HG03175 (cell line): ENCODE measurements at regions not wholly inside any gene's neighbourhood (a gene's known extent, or its start where the extent isn't known, plus 50 kb on each side); places are given as distances from the start of the nearest gene placed in this dataset.

ENCODE experiments used
- ATAC-seq: cut with Tn5 transposase; IDR thresholded peaks from one replicate; pipeline ENCODE4 v1.9.1; 2021; ENCODE audit warnings: mild to moderate bottlenecking, moderate library complexity; ENCODE audit not compliant: unreplicated experiment

GRCh38 chr16:56094231-56094630 is 97.1 kb upstream of the GNAO1 start:
- ATAC-seq, result no peak

DNA sequence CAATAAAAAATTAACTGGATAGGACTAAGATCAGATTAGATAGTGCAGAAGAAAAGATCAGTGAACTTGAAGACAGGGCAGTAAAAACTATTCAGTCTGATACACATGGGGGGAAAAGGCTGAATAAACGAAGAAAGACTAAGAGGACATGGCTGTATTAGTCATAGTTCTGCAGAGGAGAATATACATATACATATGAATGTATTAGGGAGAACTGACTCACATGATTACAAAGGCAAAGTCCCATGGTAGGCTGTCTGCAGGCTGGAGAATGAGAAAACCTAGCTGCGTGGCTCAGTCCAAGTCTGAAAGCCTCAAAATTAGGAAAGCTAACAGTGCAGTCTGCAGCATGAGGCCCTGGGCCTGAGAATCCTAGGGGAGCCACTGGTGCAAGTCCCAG is 98.2 kb upstream of the GNAO1 start:
- no peak for ATAC-seq

GRCh38 chr16:56090076-56090475 is 101.2 kb upstream of the GNAO1 start:
- no peak for ATAC-seq

- no peak for ATAC-seq
These were observed 103.7 kb upstream of the GNAO1 start for GRCh38 chr16:56087626-56088025.

- ATAC-seq, result no peak
These were observed 109.9 kb upstream of the GNAO1 start for GRCh38 chr16:56081371-56081770.

DNA sequence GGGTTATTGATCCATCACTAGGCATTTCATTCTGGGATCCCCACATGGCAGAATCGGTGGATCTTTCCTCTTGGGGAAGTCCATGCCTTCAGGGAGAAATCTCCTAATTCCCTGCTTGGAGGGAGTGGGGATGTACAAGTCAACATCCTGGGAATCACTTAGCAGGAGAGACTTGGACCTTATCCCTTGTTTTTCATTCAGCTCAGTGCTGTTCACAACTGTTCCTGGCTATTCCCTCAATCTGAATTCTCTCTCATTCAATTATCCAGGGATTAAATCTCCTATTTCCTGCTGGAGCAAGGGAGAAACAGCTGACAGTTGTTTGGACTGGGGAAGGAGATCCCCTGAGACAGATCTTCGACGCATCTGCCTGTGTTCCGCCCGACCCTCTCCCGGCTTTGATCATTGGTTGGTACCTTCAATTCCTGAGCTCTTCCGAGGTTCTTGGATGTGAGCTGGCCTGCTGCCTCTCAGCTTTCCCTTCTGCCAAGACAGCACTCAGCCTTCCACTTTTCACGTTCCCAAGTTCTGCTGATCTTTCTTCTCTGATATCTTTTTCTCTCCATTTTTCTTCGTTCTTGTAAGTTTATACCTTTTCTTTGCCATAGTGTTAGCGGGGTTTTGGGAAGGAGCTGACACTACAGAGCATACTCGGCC is 115.4 kb upstream of the GNAO1 start:
- ATAC-seq, result no peak

- ATAC-seq, result no peak
These were observed 117.8 kb upstream of the GNAO1 start for GRCh38 chr16:56073508-56073907.

DNA sequence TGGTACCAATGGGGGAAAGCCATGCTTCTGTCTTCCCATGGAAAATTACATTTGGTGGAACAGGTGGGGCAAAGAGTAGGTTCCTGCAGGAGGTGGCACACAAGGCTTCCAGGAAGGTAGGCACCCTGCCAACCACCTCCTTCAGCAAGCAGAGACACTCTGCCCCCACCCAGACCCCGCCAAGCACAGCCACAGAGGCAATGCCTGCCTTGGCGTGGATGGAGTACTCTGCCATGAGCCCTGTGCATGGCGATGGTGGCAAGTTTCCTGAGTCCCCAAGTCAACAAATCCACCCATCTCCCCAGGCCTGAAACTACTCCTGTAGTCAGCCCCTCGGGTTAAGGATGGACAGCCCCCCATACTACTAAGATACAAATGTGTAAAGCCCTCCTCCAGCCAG is 119.2 kb upstream of the GNAO1 start:
- no peak for ATAC-seq

DNA sequence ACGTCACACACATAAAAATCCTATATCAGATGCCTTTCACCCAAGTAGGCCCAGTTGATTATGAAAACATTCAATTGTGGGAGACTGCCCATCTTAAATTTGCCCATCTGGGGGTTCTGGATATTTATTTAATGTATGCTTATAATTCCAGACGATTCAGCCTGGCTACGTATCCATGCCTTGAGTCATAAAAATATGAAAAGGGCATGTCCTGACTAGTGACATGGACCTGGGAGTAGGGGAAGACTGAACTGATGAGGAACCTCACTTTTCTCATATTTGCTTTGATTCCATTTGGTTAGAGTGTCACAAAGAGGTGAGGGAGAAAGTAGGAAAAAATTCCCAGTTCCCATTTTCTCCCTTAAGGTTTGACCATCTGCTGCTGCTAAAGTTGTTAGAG is 122.5 kb upstream of the GNAO1 start:
- ATAC-seq, result no peak

GRCh38 chr16:56068314-56068713 is 123.0 kb upstream of the GNAO1 start:
- no peak for ATAC-seq

DNA sequence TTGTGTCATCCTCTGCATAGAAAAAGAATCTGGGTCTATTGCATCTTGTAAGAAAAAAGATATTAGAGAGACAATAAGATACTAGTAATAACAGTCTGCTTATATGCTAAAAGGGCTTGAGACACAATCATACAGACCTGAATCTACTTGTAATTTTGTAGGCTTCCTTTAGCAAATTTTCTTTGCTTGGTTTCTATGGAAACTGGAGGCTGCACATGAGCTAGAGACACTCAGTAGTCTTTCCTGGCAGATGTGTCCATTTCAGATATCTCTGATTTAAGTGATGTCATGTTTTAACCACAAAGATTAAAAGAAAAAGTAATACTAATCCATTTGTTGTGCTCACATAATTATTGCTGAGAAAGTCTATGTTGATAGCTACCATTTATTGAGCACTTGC is 123.9 kb upstream of the GNAO1 start:
- no peak for ATAC-seq

DNA sequence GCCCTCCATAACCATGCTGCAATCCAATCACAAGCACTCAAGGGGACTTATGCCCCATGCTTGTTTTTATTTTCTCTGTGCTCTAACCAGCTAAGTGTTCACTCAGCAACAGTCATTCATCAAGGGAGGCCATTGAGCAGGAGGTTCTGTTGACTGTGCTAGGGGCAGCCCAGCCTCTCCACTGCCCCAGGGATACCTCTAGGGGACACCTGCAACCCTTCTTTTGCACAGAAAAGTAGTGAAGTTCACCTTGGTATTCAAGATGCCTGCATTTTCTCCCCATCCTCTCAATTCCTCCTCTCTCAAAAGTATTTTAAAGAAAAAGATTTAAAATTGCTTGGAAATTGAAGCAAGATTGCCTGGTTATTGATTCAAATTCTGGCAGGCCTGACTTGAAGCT is 124.7 kb upstream of the GNAO1 start:
- ATAC-seq, result no peak

DNA sequence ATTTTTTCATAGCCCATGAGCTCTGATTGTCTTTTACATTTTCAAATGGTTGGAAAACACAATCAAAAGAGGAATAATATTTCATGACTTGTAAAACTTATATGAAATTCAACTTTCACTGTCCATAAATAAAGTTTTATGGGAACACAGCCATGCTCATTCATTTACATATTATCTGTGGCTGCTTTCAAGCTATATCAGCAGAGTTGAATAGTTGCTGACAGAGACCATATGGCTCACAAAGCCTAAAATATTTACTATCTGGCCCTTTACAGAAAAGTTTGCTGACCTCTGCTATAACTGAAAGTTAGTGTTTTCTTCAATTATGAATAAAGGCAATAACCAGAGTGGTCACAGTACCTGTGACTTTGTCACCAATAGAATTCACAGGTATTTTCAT is 128.2 kb upstream of the GNAO1 start:
- no peak for ATAC-seq

GRCh38 chr16:56057151-56057550 is 134.1 kb upstream of the GNAO1 start:
- ATAC-seq, result no peak

- ATAC-seq, result no peak
These were observed 140.4 kb upstream of the GNAO1 start for GRCh38 chr16:56050916-56051315.

DNA sequence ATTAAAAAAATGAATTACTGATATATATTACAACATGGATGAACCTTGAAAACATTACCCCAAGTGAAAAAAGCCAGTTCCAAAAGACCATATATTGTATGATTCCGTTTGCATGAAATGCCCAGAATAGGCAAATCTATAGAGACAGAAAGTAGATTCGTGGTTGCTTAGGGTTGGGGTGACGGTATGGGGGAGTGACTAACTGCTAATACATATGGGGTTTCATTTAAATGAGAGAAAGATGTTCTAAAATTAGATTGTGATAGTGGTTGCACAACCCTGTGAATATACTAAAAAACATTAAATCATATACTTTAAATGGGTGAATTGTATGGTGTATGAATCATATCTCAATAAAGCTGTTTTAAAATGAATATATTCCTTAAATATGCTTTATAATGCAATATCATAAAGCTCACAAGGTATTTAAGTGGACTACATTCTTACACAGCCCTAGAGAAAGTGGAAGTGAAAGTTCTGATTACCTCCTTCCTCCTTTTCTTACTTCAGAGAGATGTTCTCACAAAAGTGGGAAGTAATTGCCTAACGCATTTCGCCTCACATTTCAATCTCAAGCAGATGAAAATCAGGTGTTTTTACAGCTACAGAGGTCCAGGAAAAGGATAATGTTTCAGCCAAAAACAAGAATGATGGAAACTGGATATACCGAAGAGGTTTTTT is 142.7 kb upstream of the GNAO1 start:
- peak; percentile 95 for ATAC-seq

DNA sequence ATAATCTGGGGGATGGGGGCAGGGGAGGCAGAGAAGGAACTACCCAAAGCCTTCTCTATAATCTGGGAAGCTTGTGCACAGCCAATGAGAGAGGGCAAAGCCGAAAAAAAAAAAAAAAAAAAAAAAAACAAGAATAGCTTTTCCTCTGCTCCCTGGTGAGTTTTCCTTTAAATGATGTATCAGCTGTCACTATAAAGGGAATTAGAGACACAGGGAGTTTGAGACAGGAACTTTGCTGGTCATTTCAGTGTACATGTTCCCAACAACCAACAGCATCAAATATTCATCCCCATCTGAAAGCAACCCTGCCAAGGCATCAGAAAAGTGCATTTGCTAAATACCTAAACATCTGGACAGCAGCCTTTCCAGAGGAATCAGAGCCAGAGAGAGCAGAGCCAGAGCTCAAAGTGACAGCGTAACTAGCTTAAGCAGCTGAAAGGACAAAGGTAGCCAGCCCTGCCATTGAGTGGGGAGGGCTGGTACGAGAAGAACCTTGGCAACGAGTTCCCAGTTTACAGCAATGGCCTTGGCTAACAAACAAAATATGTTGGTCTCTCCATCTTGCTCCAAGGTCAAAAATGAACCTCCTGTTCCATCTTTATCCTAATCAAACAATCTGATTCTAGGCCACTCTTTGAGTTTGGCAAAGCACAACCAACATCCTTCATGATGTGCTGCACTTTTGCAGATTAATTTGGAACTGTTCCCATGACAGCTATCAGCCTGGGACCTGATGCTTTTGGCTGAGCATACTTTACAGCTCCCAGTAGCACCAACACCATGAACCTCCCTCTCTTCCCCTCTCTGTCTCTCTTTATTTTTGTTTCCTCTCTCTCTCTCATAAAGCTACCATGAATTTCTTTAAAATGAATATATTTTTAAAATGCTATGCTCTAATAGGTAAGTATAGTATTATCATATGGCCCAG is 143.7 kb upstream of the GNAO1 start:
- no peak for ATAC-seq

GRCh38 chr16:56042416-56042815 is 148.9 kb upstream of the GNAO1 start:
- ATAC-seq, result no peak

DNA sequence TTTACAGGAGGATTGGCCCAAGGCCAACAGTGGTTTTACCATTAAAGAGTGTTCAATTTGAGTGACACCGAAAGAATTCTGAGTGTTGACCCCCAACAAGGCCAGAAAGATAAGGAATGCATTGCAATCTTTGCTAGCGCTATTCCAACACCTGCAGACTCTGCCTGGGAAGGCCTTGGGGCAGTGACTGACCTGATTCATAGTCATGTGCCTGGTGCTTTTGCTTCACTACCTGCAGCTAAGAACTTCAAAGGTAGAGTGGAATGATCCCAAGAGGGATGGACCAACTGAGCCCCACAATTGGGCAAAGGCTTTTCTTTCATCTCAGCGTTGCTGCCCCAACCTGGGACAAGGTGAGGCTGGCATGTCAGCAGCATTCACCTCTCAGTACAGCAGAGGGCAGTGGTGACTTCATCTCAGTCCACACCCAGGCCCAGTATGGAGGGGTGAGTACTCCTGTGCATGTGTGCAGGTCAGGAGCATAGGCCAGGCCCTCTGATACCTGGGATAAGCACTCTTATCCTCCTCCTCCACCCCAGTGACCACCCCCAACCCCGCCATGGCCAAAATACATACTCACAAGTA is 149.6 kb upstream of the GNAO1 start:
- ATAC-seq, result no peak

GRCh38 chr16:56038564-56039098 is 152.7 kb upstream of the GNAO1 start:
- ATAC-seq, result no peak

GRCh38 chr16:56032072-56032471 is 156.9 kb upstream of the CES5A start:
- ATAC-seq, result no peak
